GM10248 (cell line): ENCODE measurements at regions not wholly inside any gene's neighbourhood (a gene's known extent, or its start where the extent isn't known, plus 50 kb on each side); places are given as distances from the start of the nearest gene placed in this dataset.

Experiments used
- CTCF ChIA-PET: fragments of 300-600 bp; sonication (Branson Sonifier 250); formaldehyde crosslinking; extraction: SDS; loops from one replicate; lab custom pipeline; 2021; ENCODE audit warnings: antibody characterized with exemption; lab: Yijun Ruan, JAX
- POLR2A ChIA-PET: fragments of 350-650 bp; sonication (Branson Sonifier 250); formaldehyde crosslinking; extraction: SDS; loops from one replicate; lab custom pipeline; 2020; ENCODE audit warnings: antibody characterized with exemption; lab: Yijun Ruan, JAX
- DNase-seq: peaks from one replicate; pipeline ENCODE4 v3.0.0; 2012; ENCODE audit errors: extremely low spot score
- CTCF ChIP-seq: IDR thresholded peaks from 2 replicates; pipeline ENCODE4 v1.5.1; 2012; ENCODE audit warnings: mild to moderate bottlenecking, low read depth; ENCODE audit errors: extremely low read depth, missing control alignments, control extremely low read depth

- DNase-seq, result no peak
- POLR2A ChIA-PET, result no interaction called here
- CTCF ChIA-PET, result no interaction called here
These were observed 142.5 kb upstream of the GATA6 start for GRCh38 chr18:22026889-22027288.

GRCh38 chr18:22031611-22032010 lies 137.8 kb upstream of the GATA6 start:
- TF ChIP-seq CTCF, result no peak
- ChIA-PET CTCF (interaction anchor here (1.1 kb wide), 1 partner anchor 23 kb away, joined by 3 read pairs; no protein-coding TSS in a partner anchor), POLR2A (no interaction called here)
- no peak for DNase-seq

More at GRCh38 chr18:22026889-22027288, 142.5 kb upstream of the GATA6 start:
- TF ChIP-seq CTCF, result no peak

- POLR2A ChIA-PET, result no interaction called here
- DNase-seq, result no peak
- CTCF ChIA-PET, result interaction anchor here (1.1 kb wide), 1 partner anchor 22 kb away, joined by 3 read pairs; no protein-coding TSS in a partner anchor
- TF ChIP-seq CTCF, result no peak
These were observed 136.9 kb upstream of the GATA6 start for GRCh38 chr18:22032392-22032961.

GRCh38 chr18:22033085-22033484 lies 136.3 kb upstream of the GATA6 start:
- DNase-seq, result no peak
- ChIA-PET POLR2A (no interaction called here), CTCF (interaction anchor here (1.1 to 1.5 kb wide), 2 partner anchors 35 to 52 kb away, joined by 3 to 7 read pairs; no protein-coding TSS in a partner anchor)
- TF ChIP-seq CTCF, result no peak

- TF ChIP-seq CTCF, result no peak
- ChIA-PET POLR2A (no interaction called here), CTCF (interaction anchor here (1.5 kb wide), 1 partner anchor 36 kb away, joined by 7 read pairs; no protein-coding TSS in a partner anchor)
- no peak for DNase-seq
These were observed 135.1 kb upstream of the GATA6 start for GRCh38 chr18:22034276-22034675.

GRCh38 chr18:22040533-22040932 lies 128.9 kb upstream of the GATA6 start:
- DNase-seq, result no peak
- ChIA-PET CTCF (interaction anchor here (0.8 to 1.5 kb wide), 3 partner anchors 8 to 43 kb away, joined by 3 read pairs; no protein-coding TSS in a partner anchor), POLR2A (no interaction called here)
- TF ChIP-seq CTCF, result no peak
